Endothelial cell of umbilical vein (primary cell): ENCODE measurements at regions not wholly inside any gene's neighbourhood (a gene's known extent, or its start where the extent isn't known, plus 50 kb on each side); places are given as distances from the start of the nearest gene placed in this dataset.

Experiments used
- BruUV-seq: library from RNA; stranded (reverse); fragments of 400-500 nt; replicated peaks from 2 replicates; lab custom pipeline; 2021; lab: Mats Ljungman, UMichigan
- CTCF ChIA-PET: fragments of 300-600, 350-600 bp; sonication (Branson Sonifier 250); formaldehyde crosslinking; loops from one replicate; lab custom pipeline; 2021; ENCODE audit warnings: antibody characterized with exemption, inconsistent platforms; lab: Charles Lee
- POLR2A ChIA-PET: fragments of 300-600, 350-600 bp; sonication (Branson Sonifier 250); formaldehyde crosslinking; loops from one replicate; lab custom pipeline; 2021; ENCODE audit warnings: antibody characterized with exemption, inconsistent platforms; lab: Charles Lee
- DNase-seq: peaks from one replicate; pipeline ENCODE4 v3.0.0-alpha.2; 2011; ENCODE audit warnings: low read depth, low spot score
- FAIRE-seq: peaks from 2 replicates; lab custom pipeline; 2011; peaks lifted over from hg19 to GRCh38; lab: Jason Lieb, UNC
- H2AFZ ChIP-seq: 2 replicates; pipeline ENCODE4 v1.6.0; 2012; ENCODE audit warnings: low read depth, low read length, control low read depth, inconsistent platforms
- H3K27ac ChIP-seq: 2 replicates; pipeline ENCODE4 v1.5.1; 2011; ENCODE audit warnings: low read depth, mild to moderate bottlenecking, control low read depth, low read length, moderate library complexity; ENCODE audit not compliant: insufficient read depth
- H3K27me3 ChIP-seq, 2 experiments: 2 replicates each; pipeline versions ENCODE4 v1.6.0 to v1.6.1; 2011; ENCODE audit warnings: low read length in 2 of 2, mixed read lengths in 1 of 2; ENCODE audit not compliant: control insufficient read depth in 2 of 2, insufficient read depth in 2 of 2
- H3K36me3 ChIP-seq, 2 experiments: 2 replicates in 1 of 2; 3 replicates in 1 of 2; pipeline ENCODE4 v1.5.1; 2011; ENCODE audit warnings: low read length in 2 of 2, mild to moderate bottlenecking in 1 of 2, moderate library complexity in 1 of 2; ENCODE audit not compliant: control insufficient read depth in 2 of 2, insufficient read depth in 2 of 2; ENCODE audit errors: extremely low read depth in 1 of 2
- H3K4me1 ChIP-seq: 3 replicates; pipeline ENCODE4 v1.5.1; 2011; ENCODE audit warnings: mild to moderate bottlenecking, low read length; ENCODE audit not compliant: control insufficient read depth, insufficient read depth; ENCODE audit errors: extremely low read depth
- H3K4me2 ChIP-seq: 2 replicates; pipeline ENCODE4 v1.6.1; 2011; ENCODE audit warnings: low read length, control low read depth, mixed read lengths; ENCODE audit not compliant: insufficient read depth
- H3K4me3 ChIP-seq, 3 experiments: fragments of 200-600 bp in 1 of 3; sonication (generic), shearing (Covaris generic) in 1 of 3; replicated peaks in 1 of 3; 2 replicates each; pipeline ENCODE4 v1.5.1; 2011 to 2016; ENCODE audit warnings: control low read depth in 3 of 3, low read length in 3 of 3, mild to moderate bottlenecking in 2 of 3, inconsistent platforms in 1 of 3, low read depth in 1 of 3, moderate library complexity in 1 of 3; ENCODE audit not compliant: insufficient read depth in 1 of 3
- H3K79me2 ChIP-seq: 2 replicates; pipeline ENCODE4 v1.6.0; 2012; ENCODE audit warnings: low read length, inconsistent platforms; ENCODE audit not compliant: control insufficient read depth, insufficient read depth
- H3K9ac ChIP-seq: replicated peaks from 2 replicates; pipeline ENCODE3; 2011; ENCODE audit warnings: low read length, control low read depth; ENCODE audit not compliant: insufficient read depth; ENCODE audit errors: extremely low read depth
- H3K9me1 ChIP-seq: replicated peaks from 3 replicates; pipeline ENCODE4 v1.6.0; 2011; ENCODE audit warnings: mild to moderate bottlenecking, low read length; ENCODE audit not compliant: control insufficient read depth, insufficient read depth; ENCODE audit errors: extremely low read depth
- H3K9me3 ChIP-seq: replicated peaks from 2 replicates; pipeline ENCODE4 v1.5.1; 2012; ENCODE audit warnings: low read length, inconsistent platforms; ENCODE audit not compliant: control insufficient read depth, insufficient read depth
- H4K20me1 ChIP-seq: replicated peaks from 2 replicates; pipeline ENCODE3; 2011; ENCODE audit warnings: mild to moderate bottlenecking, low read length; ENCODE audit not compliant: control insufficient read depth, insufficient read depth; ENCODE audit errors: extremely low read depth
- EZH2 ChIP-seq: IDR thresholded peaks from 2 replicates; pipeline ENCODE4 v1.6.1; 2012; ENCODE audit warnings: borderline replicate concordance, low read depth, mild to moderate bottlenecking, moderate library complexity, low read length, inconsistent platforms; ENCODE audit not compliant: severe bottlenecking
- FOS ChIP-seq: IDR thresholded peaks from 2 replicates; pipeline ENCODE4 v1.6.1; 2011; ENCODE audit warnings: mild to moderate bottlenecking, low read length, moderate library complexity, borderline replicate concordance; ENCODE audit not compliant: insufficient read depth
- GATA2 ChIP-seq: IDR thresholded peaks from 2 replicates; pipeline ENCODE4 v1.7.0; 2011; ENCODE audit warnings: low read depth, mild to moderate bottlenecking, moderate library complexity, mixed read lengths, low read length; ENCODE audit not compliant: insufficient read length, insufficient read depth
- JUN ChIP-seq: IDR thresholded peaks from 2 replicates; pipeline ENCODE4 v1.6.1; 2011; ENCODE audit warnings: borderline replicate concordance, low read depth; ENCODE audit not compliant: insufficient read length, insufficient read depth
- MYC ChIP-seq: IDR thresholded peaks from one replicate; pipeline ENCODE4 v1.6.1; 2011; ENCODE audit warnings: mild to moderate bottlenecking, low read depth, low read length
- POLR2A ChIP-seq: IDR thresholded peaks from 2 replicates; pipeline ENCODE4 v1.6.1; 2012; ENCODE audit warnings: low read depth, mild to moderate bottlenecking, control low read depth, low read length
- POLR2AphosphoS5 ChIP-seq: IDR thresholded peaks from 2 replicates; pipeline ENCODE4 v1.6.1; 2012; ENCODE audit warnings: low read depth, mild to moderate bottlenecking, control low read depth, low read length, moderate library complexity; ENCODE audit not compliant: insufficient read depth
- dilution Hi-C: fragments of 300-500 bp; cut with MboI; formaldehyde crosslinking; loops from one replicate; pipeline ENCODE4 v1.15.0; 2019; ENCODE audit warnings: low sequenced_read_pairs; ENCODE audit not compliant: extremely low pct_ligation_motif_present
- intact Hi-C: fragments of 100-400 bp; cut with micrococcal nuclease; formaldehyde crosslinking; loops from one replicate; pipeline ENCODE4 v1.10.0; 2022
- TF ChIP-seq, protein P1 (sequence below): IDR thresholded peaks from 2 replicates; pipeline ENCODE4 v1.6.1; 2011; ENCODE audit not compliant: insufficient read depth, insufficient read length
- TF ChIP-seq, protein P2 (sequence below), 2 donors: IDR thresholded peaks; 1 replicate in 1 of 2; 2 replicates in 1 of 2; pipeline ENCODE4 v1.5.1; 2011; ENCODE audit warnings: low read length in 2 of 2, mild to moderate bottlenecking in 2 of 2, moderate library complexity in 2 of 2, control low read depth in 1 of 2, inconsistent platforms in 1 of 2, low read depth in 1 of 2; ENCODE audit not compliant: insufficient read depth in 1 of 2; ENCODE audit errors: extremely low read depth in 1 of 2

DNA sequence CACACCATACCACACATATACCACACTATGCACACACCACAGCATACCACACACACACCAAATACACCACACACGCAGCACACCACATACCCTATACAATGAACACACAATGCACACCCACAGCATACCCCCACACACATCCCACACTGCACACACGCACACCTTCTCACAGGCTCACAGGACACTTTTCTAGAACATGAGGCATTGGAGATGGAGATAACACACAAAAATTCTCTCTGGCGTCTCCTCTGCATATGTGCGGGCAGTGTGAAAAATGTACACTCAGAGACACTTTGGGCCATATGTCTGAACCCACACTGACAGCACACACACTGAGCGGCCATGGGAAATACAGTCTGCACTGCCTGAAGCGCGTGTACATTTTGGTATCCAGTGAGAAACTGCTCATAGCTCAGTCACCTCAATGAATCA is 278.1 kb downstream of the GADD45G start:
- Histone ChIP-seq H3K4me1 (no peaks in the 10 kb centered on the region), H3K27ac (no peak overlapping the region), H3K79me2 (no peaks in the 10 kb centered on the region), H3K9ac (no peak overlapping the region), H3K9me1 (no peaks in the 10 kb centered on the region), H3K9me3 (no peaks in the 10 kb centered on the region), H4K20me1 (no peaks in the 10 kb centered on the region), H3K4me3 (no peak overlapping the region), H2AFZ (no peak overlapping the region), H3K4me2 (no peak overlapping the region), H3K36me3 (no peaks in the 10 kb centered on the region), H3K27me3 (no peaks in the 10 kb centered on the region)
- intact Hi-C loops (no loop called here), dilution Hi-C loops (no loop called here)
- no TSS peak for BruUV-seq
- TF ChIP-seq GATA2, result no peak
- TF ChIP-seq FOS, result no peak
- FAIRE-seq (no peak), DNase-seq (no peak)
- ChIA-PET POLR2A (no interaction called here), CTCF (no interaction called here)

DNA sequence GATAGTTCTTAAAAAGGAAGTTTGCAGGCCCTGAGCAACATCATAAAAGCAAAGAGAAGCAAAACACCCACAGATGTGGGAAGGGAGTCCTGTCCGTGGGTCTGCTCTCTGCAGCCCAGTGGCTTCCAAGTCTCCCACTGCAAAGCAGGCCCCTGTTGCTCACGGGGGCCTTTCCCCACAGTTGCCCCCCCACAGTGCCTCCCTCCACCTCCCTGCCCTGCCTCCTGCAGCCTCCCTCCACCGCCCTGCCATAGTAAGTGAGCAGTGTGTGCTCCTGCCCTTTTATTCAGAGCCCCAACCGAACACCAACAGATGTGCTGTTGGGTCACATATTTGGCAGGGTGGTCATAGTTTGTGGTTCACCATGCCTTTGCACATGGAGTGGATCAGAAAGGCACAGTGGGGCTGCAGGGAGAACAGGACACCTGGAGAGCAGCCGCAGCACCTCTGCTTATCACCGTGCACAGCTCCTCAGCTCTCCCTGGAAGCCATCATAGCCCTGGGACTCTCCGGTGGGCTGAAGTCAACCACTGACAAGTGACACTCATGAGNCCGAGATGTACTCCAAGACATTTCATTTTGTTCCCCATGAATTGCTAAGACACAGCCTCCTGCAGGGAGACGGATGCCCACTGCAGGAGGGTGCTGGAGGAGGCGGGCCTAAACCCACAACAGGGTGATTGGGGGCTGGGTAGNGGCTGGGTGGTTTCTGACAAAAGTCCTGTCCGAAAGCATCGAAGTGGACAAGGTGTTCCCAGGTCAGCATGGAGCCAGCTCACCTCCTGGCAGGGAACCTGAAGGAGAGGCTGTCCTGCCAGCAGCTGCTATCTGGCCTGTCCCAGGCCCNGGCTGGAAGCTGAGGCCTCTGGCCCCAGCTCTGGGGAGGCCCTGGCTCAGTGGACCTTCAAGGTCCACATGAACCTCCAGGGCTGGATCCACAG is 278.9 kb downstream of the GADD45G start:
- ChIA-PET CTCF (no interaction called here), POLR2A (no interaction called here)
- DNase-seq (no peak), FAIRE-seq (no peak)
- H3K36me3 ChIP-seq, result no peaks in the 10 kb centered on the region
- H3K9me3 ChIP-seq, result no peaks in the 10 kb centered on the region
- H3K79me2 ChIP-seq, result no peaks in the 10 kb centered on the region
- no peak overlapping the region for H3K9ac ChIP-seq
- H2AFZ ChIP-seq, result no peak overlapping the region
- BruUV-seq, result no TSS peak
- no peaks in the 10 kb centered on the region for H3K9me1 ChIP-seq
- H3K4me1 ChIP-seq, result no peaks in the 10 kb centered on the region
- no peaks in the 10 kb centered on the region for H3K27me3 ChIP-seq
- H3K4me2 ChIP-seq, result no peak overlapping the region
- TF ChIP-seq FOS, result no peak
- TF ChIP-seq, protein P1, sequence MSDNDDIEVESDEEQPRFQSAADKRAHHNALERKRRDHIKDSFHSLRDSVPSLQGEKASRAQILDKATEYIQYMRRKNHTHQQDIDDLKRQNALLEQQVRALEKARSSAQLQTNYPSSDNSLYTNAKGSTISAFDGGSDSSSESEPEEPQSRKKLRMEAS, result no peak
- no peak for TF ChIP-seq EZH2
- TF ChIP-seq GATA2, result no peak
- no peak for TF ChIP-seq JUN
- no peak for TF ChIP-seq MYC
- TF ChIP-seq POLR2A, result no peak
- TF ChIP-seq, protein P2, sequence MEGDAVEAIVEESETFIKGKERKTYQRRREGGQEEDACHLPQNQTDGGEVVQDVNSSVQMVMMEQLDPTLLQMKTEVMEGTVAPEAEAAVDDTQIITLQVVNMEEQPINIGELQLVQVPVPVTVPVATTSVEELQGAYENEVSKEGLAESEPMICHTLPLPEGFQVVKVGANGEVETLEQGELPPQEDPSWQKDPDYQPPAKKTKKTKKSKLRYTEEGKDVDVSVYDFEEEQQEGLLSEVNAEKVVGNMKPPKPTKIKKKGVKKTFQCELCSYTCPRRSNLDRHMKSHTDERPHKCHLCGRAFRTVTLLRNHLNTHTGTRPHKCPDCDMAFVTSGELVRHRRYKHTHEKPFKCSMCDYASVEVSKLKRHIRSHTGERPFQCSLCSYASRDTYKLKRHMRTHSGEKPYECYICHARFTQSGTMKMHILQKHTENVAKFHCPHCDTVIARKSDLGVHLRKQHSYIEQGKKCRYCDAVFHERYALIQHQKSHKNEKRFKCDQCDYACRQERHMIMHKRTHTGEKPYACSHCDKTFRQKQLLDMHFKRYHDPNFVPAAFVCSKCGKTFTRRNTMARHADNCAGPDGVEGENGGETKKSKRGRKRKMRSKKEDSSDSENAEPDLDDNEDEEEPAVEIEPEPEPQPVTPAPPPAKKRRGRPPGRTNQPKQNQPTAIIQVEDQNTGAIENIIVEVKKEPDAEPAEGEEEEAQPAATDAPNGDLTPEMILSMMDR (IDR thresholded peaks at IDR 0.05; ENCODE audit: extremely low read depth in 1 of 2, insufficient read depth in 1 of 2, low read depth in 1 of 2, low read length in 2 of 2), result no peak
- no peak for TF ChIP-seq POLR2AphosphoS5
- H3K27ac ChIP-seq, result no peak overlapping the region
- no peaks in the 10 kb centered on the region for H4K20me1 ChIP-seq
- intact Hi-C loops (no loop called here), dilution Hi-C loops (no loop called here)
- no peak overlapping the region for H3K4me3 ChIP-seq
